Tibial nerve (tissue), 4 donors: ENCODE measurements at regions not wholly inside any gene's neighbourhood (a gene's known extent, or its start where the extent isn't known, plus 50 kb on each side); places are given as distances from the start of the nearest gene placed in this dataset.

Experiments used
- DNase-seq, 2 donors: peaks; one replicate each; pipeline ENCODE4 v3.0.0-alpha.2; 2019; ENCODE audit warnings: low spot score in 2 of 2
- H3K27ac ChIP-seq, 4 donors: fragments of 200-600 bp; sonication (generic) in 3 of 4; one replicate each; pipeline ENCODE4 v1.5.1; 2017 to 2019; ENCODE audit warnings: mild to moderate bottlenecking in 1 of 4
- H3K27me3 ChIP-seq, 2 donors: fragments of 200-600 bp; sonication (generic) in 1 of 2; one replicate each; pipeline versions ENCODE4 v1.5.1 to v1.6.0; 2017 to 2019
- H3K36me3 ChIP-seq, 3 donors: fragments of 200-600 bp; sonication (generic); one replicate each; pipeline ENCODE4 v1.5.1; 2018 to 2019
- H3K4me1 ChIP-seq, 4 donors: fragments of 200-600 bp; sonication (generic) in 3 of 4; one replicate each; pipeline ENCODE4 v1.5.1; 2017 to 2019
- H3K4me3 ChIP-seq, 4 donors: fragments of 200-600 bp; sonication (generic) in 3 of 4; one replicate each; pipeline ENCODE4 v1.5.1; 2017 to 2019; ENCODE audit warnings: mild to moderate bottlenecking in 1 of 4, moderate library complexity in 1 of 4
- H3K9me3 ChIP-seq, 4 donors: fragments of 200-600 bp; sonication (generic) in 3 of 4; one replicate each; pipeline ENCODE4 v1.5.1; 2017 to 2019
- EP300 ChIP-seq, 2 donors: sonication (generic); formaldehyde crosslinking; IDR thresholded peaks; one replicate each; pipeline ENCODE4 v1.6.1; 2017; ENCODE audit warnings: antibody characterized with exemption in 2 of 2, mild to moderate bottlenecking in 1 of 2
- POLR2A ChIP-seq, 2 donors: fragments of 450-650 bp; IDR thresholded peaks; one replicate each; pipeline ENCODE4 v1.6.1; 2017; ENCODE audit warnings: antibody characterized with exemption in 2 of 2, mild to moderate bottlenecking in 2 of 2, moderate library complexity in 2 of 2
- WGBS, 2 donors: methylation state at CpG; one replicate each; pipeline ENCODE4 v1.1.5; 2018; 5-methylcytosine and 5-hydroxymethylcytosine counted together
- TF ChIP-seq, protein P1 (sequence below), 5 experiments: fragments of 200-600 bp in 3 of 5; fragments of 450-650 bp in 2 of 5; sonication (generic) in 3 of 5; IDR thresholded peaks; one replicate each; pipeline ENCODE4 v1.5.1; 2016 to 2019; ENCODE audit warnings: antibody characterized with exemption in 5 of 5, mild to moderate bottlenecking in 3 of 5, moderate library complexity in 2 of 5

DNA sequence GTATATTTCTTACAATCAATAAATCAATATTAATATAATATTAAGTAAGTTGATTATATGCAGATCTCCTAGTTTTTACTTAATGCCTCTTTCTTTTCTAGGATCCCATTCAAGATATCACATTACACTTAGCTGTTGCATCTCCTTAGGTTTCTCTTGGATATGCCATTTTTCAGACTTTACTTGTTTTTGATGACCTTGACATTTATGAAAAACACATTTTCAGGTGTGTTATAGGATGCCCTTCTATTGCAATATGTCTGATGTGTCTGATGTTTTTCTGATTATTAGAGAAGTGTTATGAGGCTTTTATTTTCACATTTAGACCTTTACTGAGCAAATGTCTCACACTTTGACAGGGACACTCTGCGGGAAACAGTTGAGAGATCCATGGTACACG is 933.6 kb upstream of the CNTNAP5 start:
- Histone ChIP-seq H3K36me3 (no peaks in the 10 kb centered on the region), H3K9me3 (no peaks in the 10 kb centered on the region), H3K27ac (no peak overlapping the region), H3K4me1 (no peaks in the 10 kb centered on the region), H3K4me3 (no peak overlapping the region), H3K27me3 (no peaks in the 10 kb centered on the region)
- WGBS, 2 donors: 98% methylated on average over 2 of the region's 2 CpGs
- TF ChIP-seq EP300 (IDR thresholded peaks at IDR 0.05) (no peak), POLR2A (IDR thresholded peaks at IDR 0.05) (no peak)
- TF ChIP-seq, protein P1, sequence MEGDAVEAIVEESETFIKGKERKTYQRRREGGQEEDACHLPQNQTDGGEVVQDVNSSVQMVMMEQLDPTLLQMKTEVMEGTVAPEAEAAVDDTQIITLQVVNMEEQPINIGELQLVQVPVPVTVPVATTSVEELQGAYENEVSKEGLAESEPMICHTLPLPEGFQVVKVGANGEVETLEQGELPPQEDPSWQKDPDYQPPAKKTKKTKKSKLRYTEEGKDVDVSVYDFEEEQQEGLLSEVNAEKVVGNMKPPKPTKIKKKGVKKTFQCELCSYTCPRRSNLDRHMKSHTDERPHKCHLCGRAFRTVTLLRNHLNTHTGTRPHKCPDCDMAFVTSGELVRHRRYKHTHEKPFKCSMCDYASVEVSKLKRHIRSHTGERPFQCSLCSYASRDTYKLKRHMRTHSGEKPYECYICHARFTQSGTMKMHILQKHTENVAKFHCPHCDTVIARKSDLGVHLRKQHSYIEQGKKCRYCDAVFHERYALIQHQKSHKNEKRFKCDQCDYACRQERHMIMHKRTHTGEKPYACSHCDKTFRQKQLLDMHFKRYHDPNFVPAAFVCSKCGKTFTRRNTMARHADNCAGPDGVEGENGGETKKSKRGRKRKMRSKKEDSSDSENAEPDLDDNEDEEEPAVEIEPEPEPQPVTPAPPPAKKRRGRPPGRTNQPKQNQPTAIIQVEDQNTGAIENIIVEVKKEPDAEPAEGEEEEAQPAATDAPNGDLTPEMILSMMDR (IDR thresholded peaks at IDR 0.05): no peak
- DNase-seq: no peak

GRCh38 chr2:123093199-123093598 is 931.9 kb upstream of the CNTNAP5 start:
- WGBS, 2 donors: 37 to 42% methylated on average over 2 of the region's 2 CpGs

DNA sequence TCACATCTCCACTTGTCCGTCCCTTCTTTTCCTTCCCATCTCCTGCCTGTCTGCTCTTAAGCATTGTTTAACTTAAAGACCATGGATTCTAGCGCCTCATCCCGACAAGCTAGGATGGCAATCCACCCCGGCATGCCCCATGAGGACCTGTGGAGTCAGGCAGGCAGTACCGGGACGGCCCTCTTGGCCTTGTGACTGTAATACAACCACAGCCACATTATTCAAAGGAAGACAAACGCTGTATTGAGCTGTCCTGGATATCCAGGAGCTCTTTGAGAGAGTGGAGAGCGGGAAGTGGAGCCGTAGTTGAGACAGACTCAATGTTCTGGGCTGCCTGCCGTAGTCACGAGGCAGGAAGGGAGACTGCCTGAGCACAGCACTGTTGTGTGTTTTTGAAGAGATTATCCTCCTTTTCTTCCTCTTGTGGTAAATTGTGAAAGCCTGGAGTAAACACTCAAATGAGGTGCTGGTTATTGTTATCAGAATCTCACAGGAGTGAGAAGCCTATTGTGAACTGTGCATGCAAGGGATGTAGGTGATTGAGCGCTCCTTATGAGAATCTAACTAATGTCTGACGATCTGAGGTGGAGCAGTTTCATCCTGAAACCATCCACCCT is 929.8 kb upstream of the CNTNAP5 start:
- no peak for TF ChIP-seq POLR2A (IDR thresholded peaks at IDR 0.05)
- TF ChIP-seq, protein P1 (IDR thresholded peaks at IDR 0.05): no peak
- no peak for TF ChIP-seq EP300 (IDR thresholded peaks at IDR 0.05)
- H3K27me3 ChIP-seq: no peaks in the 10 kb centered on the region
- no peak overlapping the region for H3K27ac ChIP-seq
- H3K36me3 ChIP-seq: no peaks in the 10 kb centered on the region
- no peak overlapping the region for H3K4me3 ChIP-seq
- no peaks in the 10 kb centered on the region for H3K4me1 ChIP-seq
- DNase-seq: no peak
- H3K9me3 ChIP-seq: no peaks in the 10 kb centered on the region
- WGBS, 2 donors: 80 to 81% methylated on average over 13 of the region's 13 CpGs

More at GRCh38 chr2:123093199-123093598, 931.9 kb upstream of the CNTNAP5 start:
- Histone ChIP-seq H3K36me3 (no peaks in the 10 kb centered on the region), H3K27ac (no peak overlapping the region), H3K4me3 (no peak overlapping the region), H3K9me3 (no peaks in the 10 kb centered on the region), H3K4me1 (no peaks in the 10 kb centered on the region), H3K27me3 (no peaks in the 10 kb centered on the region)
- no peak for DNase-seq
- TF ChIP-seq POLR2A (IDR thresholded peaks at IDR 0.05): no peak
- TF ChIP-seq, protein P1 (IDR thresholded peaks at IDR 0.05): no peak
- TF ChIP-seq EP300 (IDR thresholded peaks at IDR 0.05): no peak

DNA sequence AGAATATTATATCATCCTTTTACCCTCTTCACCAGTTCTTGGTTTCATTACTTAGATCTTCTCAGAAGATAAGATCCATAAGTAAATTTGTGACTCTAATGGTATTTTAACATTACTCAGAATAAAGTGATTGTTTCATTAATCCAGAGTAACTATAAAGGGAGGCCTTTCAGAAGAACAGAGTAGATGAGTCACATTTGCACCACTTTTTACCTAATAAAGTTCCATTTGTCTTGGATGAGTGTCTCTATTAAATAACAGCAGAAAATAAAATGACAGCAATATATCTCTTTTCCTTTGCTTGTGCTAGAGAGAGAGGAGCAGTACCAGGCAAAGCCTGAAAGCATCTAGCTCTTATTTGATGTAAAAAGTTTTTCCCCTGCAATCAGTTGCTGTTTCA is 926.5 kb upstream of the CNTNAP5 start:
- TF ChIP-seq POLR2A (IDR thresholded peaks at IDR 0.05): no peak
- TF ChIP-seq EP300 (IDR thresholded peaks at IDR 0.05): no peak
- TF ChIP-seq, protein P1 (IDR thresholded peaks at IDR 0.05): no peak
- Histone ChIP-seq H3K27ac (no peak overlapping the region), H3K27me3 (no peaks in the 10 kb centered on the region), H3K4me3 (no peak overlapping the region), H3K9me3 (no peaks in the 10 kb centered on the region), H3K36me3 (no peaks in the 10 kb centered on the region), H3K4me1 (no peaks in the 10 kb centered on the region)
- DNase-seq: no peak

DNA sequence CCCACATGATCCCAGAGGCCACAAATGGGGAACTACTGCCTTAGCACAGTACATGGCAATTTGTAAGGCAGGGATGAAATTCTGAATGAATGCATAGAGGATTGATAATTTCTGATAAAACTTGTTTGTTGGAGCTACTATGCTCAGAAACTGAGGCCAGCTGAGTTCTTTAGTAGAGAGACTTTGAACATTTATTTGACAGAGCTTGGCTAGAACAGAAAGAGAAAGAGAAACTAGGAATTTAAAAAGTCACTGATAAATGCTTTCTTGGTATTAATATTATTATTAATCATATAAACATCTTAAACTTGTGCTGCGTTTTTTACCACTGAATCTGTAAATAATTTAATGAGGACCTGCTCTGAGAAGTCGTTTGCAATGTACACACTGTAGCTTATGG is 923.7 kb upstream of the CNTNAP5 start:
- 76 to 77% methylated on average over 2 of the region's 2 CpGs for WGBS, 2 donors
- no peak for DNase-seq

More for the DNA sequence above, 923.7 kb upstream of the CNTNAP5 start:
- H3K27ac ChIP-seq: no peak overlapping the region
- H3K4me3 ChIP-seq: no peak overlapping the region
- TF ChIP-seq EP300 (IDR thresholded peaks at IDR 0.05) (no peak), POLR2A (IDR thresholded peaks at IDR 0.05) (no peak)
- TF ChIP-seq, protein P1 (IDR thresholded peaks at IDR 0.05): no peak
- H3K27me3 ChIP-seq: no peaks in the 10 kb centered on the region
- H3K4me1 ChIP-seq: no peaks in the 10 kb centered on the region
- H3K9me3 ChIP-seq: no peaks in the 10 kb centered on the region
- H3K36me3 ChIP-seq: no peaks in the 10 kb centered on the region
